Breast epithelium (tissue), 4 donors: ENCODE measurements at regions not wholly inside any gene's neighbourhood (a gene's known extent, or its start where the extent isn't known, plus 50 kb on each side); places are given as distances from the start of the nearest gene placed in this dataset.

Experiments
- DNase-seq, 2 donors: peaks; one replicate each; pipeline ENCODE4 v3.0.0-alpha.2; 2019; ENCODE audit warnings: low spot score in 2 of 2
- H3K27ac ChIP-seq, 2 donors: fragments of 200-600 bp; sonication (generic) in 1 of 2; one replicate each; pipeline ENCODE4 v1.5.1; 2016 to 2019; ENCODE audit warnings: mild to moderate bottlenecking in 1 of 2
- H3K27me3 ChIP-seq, 2 donors: fragments of 200-600 bp; sonication (generic) in 1 of 2; one replicate each; pipeline versions ENCODE4 v1.5.1 to v1.6.0; 2017 to 2019; ENCODE audit warnings: control low read depth in 1 of 2, mild to moderate bottlenecking in 1 of 2
- H3K36me3 ChIP-seq: fragments of 200-600 bp; one replicate; pipeline ENCODE4 v1.5.1; 2019
- H3K4me1 ChIP-seq, 2 donors: fragments of 200-600 bp; sonication (generic); one replicate each; pipeline ENCODE4 v1.5.1; 2016 to 2019; ENCODE audit warnings: control low read depth in 1 of 2
- H3K4me3 ChIP-seq, 3 donors: fragments of 200-600 bp; sonication (generic); 1 replicate in 2 of 3; 2 replicates in 1 of 3; pipeline ENCODE4 v1.5.1; 2016 to 2019; ENCODE audit warnings: mild to moderate bottlenecking in 3 of 3, moderate library complexity in 2 of 3
- H3K9me3 ChIP-seq, 2 donors: fragments of 200-600 bp; sonication (generic) in 1 of 2; one replicate each; pipeline ENCODE4 v1.5.1; 2016 to 2019; ENCODE audit warnings: control low read depth in 1 of 2
- CTCF ChIP-seq, 3 donors: fragments of 450-650 bp; IDR thresholded peaks; one replicate each; pipeline ENCODE4 v1.5.1; 2016 to 2017; ENCODE audit warnings: antibody characterized with exemption in 3 of 3, mild to moderate bottlenecking in 3 of 3, moderate library complexity in 3 of 3
- POLR2A ChIP-seq: fragments of 450-650 bp; IDR thresholded peaks from one replicate; pipeline ENCODE4 v1.6.1; 2016; ENCODE audit warnings: antibody characterized with exemption, mild to moderate bottlenecking, moderate library complexity
- POLR2AphosphoS5 ChIP-seq, 3 donors: sonication (generic); formaldehyde crosslinking; IDR thresholded peaks; one replicate each; pipeline ENCODE4 v1.6.1; 2017; ENCODE audit warnings: antibody characterized with exemption in 3 of 3
- intact Hi-C: fragments of 100-400 bp; cut with DNase I; formaldehyde crosslinking; loops from one replicate; pipeline ENCODE4 v1.15.1; 2023; ENCODE audit warnings: low total_unique reads

- peaks cover 0 to 1% of the 10 kb centered on the region in 2 donors for H3K4me1 ChIP-seq
- TF ChIP-seq POLR2AphosphoS5 (IDR thresholded peaks at IDR 0.05) (no peak), POLR2A (no peak), CTCF (IDR thresholded peaks at IDR 0.05) (no peak)
- no peak overlapping the region for H3K4me3 ChIP-seq
- DNase-seq = no peak
- peaks cover 0 to 31% of the 10 kb centered on the region in 2 donors for H3K27me3 ChIP-seq
- intact Hi-C loops = no loop called here
- no peaks in the 10 kb centered on the region for H3K9me3 ChIP-seq
- H3K27ac ChIP-seq = no peak overlapping the region
- H3K36me3 ChIP-seq = no peaks in the 10 kb centered on the region
Observed at GRCh38 chr4:3832536-3833220, 66.5 kb downstream of the ADRA2C start.

GRCh38 chr4:3833326-3833989, 67.3 kb downstream of the ADRA2C start:
- peaks cover 0 to 3% of the 10 kb centered on the region in 2 donors for H3K9me3 ChIP-seq
- no peak for DNase-seq
- intact Hi-C loops = no loop called here

GRCh38 chr4:3834186-3834662, 68.0 kb downstream of the ADRA2C start:
- H3K4me1 ChIP-seq = no peaks in the 10 kb centered on the region
- no peak for TF ChIP-seq POLR2AphosphoS5 (IDR thresholded peaks at IDR 0.05)
- TF ChIP-seq POLR2A = no peak
- no peak for TF ChIP-seq CTCF (IDR thresholded peaks at IDR 0.05)
- peaks cover 0 to 3% of the 10 kb centered on the region in 2 donors for H3K9me3 ChIP-seq
- no peak for DNase-seq
- no peak overlapping the region for H3K27ac ChIP-seq
- intact Hi-C loops = no loop called here
- H3K27me3 ChIP-seq = peaks cover 0 to 31% of the 10 kb centered on the region in 2 donors
- no peak overlapping the region for H3K4me3 ChIP-seq
- no peaks in the 10 kb centered on the region for H3K36me3 ChIP-seq

More at GRCh38 chr4:3833326-3833989, 67.3 kb downstream of the ADRA2C start:
- Histone ChIP-seq H3K27me3 (peaks cover 0 to 31% of the 10 kb centered on the region in 2 donors), H3K36me3 (no peaks in the 10 kb centered on the region), H3K27ac (no peak overlapping the region), H3K4me1 (no peaks in the 10 kb centered on the region), H3K4me3 (no peak overlapping the region)
- TF ChIP-seq POLR2AphosphoS5 (IDR thresholded peaks at IDR 0.05) (no peak), CTCF (IDR thresholded peaks at IDR 0.05) (no peak), POLR2A (no peak)

GRCh38 chr4:3834663-3835521, 68.7 kb downstream of the ADRA2C start:
- intact Hi-C loops = no loop called here
- Histone ChIP-seq H3K4me3 (no peak overlapping the region), H3K27ac (no peak overlapping the region), H3K4me1 (no peaks in the 10 kb centered on the region), H3K27me3 (peaks cover 0 to 26% of the 10 kb centered on the region in 2 donors), H3K9me3 (peaks cover 0 to 3% of the 10 kb centered on the region in 2 donors), H3K36me3 (no peaks in the 10 kb centered on the region)
- no peak for DNase-seq
- TF ChIP-seq POLR2AphosphoS5 (IDR thresholded peaks at IDR 0.05) = no peak
- TF ChIP-seq POLR2A = no peak
- TF ChIP-seq CTCF (IDR thresholded peaks at IDR 0.05) = no peak
